ENCODE measurements at regions not wholly inside any gene's neighbourhood (a gene's known extent, or its start where the extent isn't known, plus 50 kb on each side); places are given as distances from the start of the nearest gene placed in this dataset.

DNA sequence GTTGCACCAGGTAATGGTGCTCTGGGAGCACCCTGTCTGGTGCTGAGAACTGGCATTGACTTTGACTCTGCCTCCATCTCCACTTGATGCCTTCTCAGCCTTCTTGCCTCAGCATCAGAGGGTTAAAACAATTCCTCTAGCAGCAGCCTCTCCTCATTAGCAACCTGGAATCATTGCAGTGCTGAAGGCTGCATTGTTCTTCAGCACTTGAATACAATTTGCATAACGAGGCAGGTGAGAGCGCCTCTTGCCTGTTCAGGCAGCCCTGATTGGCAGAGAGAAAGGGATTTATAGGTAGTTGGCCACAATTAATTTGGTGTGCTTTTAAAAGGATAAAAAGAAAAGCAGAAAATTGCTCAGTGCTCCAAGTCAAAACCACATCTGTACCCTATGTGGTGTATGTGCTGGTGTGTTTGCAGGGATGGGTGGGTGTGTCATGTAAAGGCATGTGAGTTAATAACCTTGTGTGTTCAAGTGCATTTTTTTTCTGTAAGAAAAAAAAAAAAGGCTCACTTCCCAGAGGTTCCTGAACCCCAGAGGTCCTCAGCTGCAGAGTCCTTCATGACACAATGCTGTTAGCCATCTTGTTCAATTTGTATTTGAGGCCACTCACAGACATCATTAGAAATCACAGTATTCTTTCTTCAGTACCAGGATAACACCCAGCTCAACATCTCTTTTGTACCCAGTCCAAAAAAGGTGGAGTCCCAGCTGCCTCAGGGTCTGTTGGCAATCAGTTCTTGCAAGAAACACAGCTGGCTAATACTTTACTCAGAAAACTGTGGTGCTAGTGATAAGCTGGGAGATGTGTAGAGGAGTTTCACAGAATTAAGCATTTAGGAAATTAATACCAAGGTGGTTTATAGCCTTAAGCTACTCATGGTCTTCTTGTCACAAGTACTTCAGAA lies 385.6 kb downstream of the GRIN2B start:
- DNase-seq (ENCODE audit: low spot score) = no peak

DNA sequence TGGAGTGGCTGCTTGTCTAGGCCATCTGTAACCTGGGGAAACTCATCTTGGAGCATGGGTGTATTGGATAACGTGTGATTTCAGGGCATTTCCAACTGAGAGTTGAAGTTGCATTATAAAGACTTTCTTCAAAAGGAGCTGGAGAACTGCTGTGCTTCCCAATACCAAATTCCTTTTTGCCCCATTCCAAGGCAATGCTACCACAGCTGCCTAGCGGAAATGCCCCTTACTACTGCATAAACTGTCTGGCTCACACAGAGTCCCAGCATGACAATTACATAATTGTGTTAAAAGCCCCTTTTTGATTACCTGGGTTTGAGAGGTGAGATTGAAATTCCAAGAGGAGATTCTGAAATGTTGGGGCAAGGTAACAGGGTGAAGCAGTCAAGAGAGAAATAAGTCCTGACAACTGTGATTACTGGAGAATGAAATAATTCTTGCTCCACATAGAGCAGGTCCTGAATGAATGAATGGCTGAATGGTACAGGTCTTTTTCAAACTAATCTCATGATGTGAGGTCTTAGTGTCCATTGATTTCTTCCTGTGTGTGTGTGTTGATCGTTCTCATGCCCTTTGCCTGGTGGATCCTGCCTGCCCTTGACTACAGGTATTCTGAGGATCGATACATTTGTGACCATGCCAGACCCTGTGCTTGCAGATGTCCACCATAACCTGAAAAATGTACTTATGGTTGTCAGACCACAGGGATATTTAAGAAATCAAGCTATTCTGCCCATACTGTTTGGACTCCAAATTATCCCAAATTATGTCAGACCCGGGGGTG lies 386.5 kb downstream of the GRIN2B start:
- DNase-seq (ENCODE audit: low spot score) = no peak

DNA sequence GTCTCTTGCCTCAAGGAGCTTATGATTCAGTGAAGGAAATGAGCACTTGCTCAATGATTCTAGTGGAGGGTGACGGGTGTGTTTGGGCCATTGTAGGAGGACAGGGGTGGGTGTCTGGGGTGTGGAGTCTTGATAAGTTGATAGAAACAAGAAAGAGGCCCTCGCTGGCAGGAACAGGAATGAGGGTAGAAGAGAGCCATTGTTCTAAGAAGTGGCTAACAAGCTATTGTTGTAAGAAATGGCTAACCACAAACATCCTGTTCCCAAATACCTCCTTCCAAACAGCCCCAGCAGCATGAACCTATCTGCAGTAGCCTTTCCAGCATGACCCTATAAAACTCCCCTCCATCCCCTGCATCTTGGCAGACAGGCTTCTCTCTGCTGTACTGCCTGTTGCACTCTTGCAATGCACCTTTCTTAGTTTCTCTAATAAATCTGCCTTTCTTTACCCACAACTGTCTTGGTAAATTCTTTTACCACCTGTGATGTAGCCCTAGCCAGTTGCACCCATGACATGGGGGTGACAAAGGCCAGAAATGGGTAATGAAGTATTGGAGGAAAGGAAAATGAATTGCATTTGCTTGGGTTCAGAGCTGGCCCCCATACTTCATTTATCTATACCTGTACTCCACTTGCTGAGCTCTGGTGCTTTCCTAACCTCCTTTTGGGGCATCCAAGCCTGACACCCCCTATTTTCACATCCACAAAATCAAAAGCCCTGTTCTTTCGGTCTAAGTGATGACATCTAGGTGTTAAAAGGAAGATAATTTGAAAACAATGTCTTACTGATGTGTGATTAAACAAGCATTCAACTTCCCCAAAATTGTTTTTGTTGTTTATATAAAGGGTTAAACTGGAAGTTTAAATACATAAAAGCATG lies 389.1 kb downstream of the GRIN2B start:
- no peak for DNase-seq (ENCODE audit: low spot score)

DNA sequence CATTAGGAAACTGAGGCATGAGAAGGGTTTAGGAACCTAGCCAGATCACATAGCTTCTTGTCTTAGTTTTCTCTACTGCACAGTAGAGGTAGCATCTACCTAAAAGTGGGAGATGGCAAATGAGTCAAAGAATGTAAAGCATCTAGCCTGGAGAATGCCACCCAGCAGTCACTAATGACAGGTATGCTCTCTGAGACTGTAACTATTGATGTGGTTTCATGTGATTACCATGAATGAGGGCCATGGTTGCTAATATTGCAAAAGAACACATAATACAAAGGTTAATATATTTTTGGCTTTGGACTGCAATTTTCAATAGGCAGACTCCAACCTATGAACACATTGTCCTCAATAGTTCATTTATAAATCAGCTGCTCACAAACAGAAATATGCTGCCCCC lies 389.9 kb downstream of the GRIN2B start:
- no peak for DNase-seq (ENCODE audit: low spot score)

DNA sequence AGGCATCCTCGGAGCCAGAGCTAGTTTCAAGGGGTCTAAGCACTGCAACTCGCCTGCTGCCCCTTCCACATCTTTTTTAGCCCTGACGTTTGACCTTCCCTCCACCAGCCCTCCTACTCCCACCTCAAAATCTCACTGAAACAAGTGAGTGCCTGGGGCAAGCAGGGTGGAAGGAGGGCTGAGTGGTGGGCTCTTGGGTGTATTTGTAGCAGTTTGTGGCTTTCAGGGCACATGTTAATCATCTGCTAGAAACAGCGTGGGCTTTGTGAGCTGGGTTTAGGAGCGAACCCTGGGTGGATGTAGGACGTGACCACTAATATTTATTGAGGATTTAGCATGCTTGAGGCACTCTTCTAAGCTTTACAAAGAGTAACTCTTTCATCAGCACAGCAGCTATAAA lies 390.3 kb downstream of the GRIN2B start:
- DNase-seq (ENCODE audit: low spot score) = no peak

DNA sequence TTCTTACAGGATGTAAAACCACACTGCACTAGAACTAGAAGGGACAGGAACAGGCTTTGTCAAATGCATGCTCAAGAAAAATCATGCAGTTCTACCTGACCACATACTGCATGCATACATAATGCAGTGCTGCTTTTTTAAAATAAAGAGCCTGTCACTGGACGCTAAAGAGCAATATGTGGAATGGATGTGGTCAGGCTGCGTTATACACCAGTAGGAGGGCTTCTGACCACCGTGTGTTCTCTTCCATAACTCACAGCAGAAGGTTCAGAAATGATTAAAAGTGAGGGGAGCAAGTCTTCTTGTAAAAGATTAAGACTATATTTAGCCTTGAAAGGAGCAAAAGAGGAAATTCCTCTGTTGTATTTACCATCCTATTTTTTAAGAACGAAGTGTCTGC lies 392.0 kb downstream of the EMP1 start:
- no peak for DNase-seq (ENCODE audit: low spot score)

DNA sequence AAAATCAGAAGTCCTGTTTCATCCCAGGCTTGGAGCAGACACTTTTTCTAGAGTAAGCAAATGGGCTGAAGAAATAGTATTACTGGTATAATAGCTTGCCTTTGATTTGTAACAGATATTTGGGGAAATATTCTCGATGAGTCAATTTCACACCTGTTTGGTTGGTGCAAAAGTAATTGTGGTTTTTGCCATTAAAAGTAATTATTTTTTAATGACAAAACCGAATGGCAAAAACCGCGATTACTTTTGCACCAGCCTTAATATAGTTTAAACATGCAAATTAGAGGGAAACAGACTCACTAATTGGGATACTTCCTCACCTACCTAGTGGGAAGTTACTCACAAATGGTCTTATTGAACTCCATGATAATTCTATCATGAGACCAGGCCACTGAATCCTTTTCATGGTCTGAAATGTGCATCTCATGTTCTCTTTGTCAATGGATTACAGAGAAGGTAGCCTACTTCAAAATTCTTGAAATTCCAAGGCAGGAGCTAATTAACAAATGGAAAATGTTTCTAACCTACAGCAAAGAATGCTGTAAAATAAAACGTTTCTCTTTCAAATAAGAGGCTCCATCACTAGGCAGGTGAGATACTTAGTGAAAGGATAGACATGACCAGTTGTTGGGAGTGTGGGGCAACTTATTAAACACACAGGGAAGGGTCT lies 391.3 kb downstream of the EMP1 start:
- no peak for DNase-seq (ENCODE audit: low spot score)

DNA sequence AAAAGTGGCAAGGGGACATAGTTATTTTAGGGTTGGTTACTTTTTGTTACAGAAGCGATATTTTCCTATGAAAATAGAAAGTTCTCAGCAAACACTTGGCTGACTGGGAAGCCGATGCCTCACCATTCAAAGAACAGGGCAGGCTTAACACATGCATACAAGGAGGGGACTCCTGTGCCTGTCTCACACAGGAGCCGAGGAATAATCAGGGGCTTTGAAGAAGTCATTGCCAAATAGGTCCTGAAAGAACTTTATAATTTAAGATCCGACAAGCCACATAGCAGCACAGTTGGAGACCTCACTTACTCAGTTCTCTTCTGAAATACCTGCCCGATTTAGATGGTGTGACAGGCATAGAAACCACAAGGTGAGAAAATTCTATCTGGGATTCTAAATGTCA lies 389.8 kb downstream of the EMP1 start:
- no peak for DNase-seq (ENCODE audit: low spot score)

DNA sequence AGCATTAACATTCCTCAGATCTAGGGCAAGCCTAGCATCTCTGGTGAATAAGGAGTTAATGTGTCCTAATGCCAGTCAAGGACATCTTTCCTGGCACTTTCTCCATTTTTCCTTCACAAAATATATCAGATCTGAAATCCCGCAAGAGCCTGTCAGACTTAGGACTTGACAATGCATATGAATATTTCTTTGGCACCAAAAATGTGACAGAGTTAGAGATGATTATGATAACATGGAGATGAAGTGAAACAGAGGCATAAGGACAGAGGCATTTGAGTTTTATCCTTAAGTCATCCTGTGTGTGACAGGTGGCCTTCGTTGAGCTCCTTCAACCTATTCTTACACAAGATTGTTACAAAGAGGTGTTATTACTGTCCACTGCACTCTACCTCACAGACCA lies 388.0 kb downstream of the EMP1 start:
- no peak for DNase-seq (ENCODE audit: low spot score)

DNA sequence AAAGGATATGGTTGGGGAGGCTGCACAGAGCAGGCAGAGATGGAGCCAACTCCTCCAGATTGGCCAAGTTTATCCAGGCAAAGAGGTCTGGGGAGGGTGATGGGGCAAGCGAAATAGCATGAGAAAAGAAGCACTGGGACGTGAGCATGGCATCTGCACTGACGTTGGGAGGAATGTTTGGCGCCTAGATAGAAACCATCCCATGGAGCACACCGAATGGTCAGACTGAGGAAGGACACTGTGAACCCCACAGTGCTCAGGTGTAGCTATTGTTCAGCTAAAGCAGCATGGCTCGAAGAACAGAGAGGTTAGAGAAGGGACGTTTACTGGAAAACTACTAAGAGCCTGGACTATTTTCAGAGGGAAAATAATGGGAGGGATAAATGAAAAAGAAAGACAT lies 387.1 kb downstream of the EMP1 start:
- no peak for DNase-seq (ENCODE audit: low spot score)

DNA sequence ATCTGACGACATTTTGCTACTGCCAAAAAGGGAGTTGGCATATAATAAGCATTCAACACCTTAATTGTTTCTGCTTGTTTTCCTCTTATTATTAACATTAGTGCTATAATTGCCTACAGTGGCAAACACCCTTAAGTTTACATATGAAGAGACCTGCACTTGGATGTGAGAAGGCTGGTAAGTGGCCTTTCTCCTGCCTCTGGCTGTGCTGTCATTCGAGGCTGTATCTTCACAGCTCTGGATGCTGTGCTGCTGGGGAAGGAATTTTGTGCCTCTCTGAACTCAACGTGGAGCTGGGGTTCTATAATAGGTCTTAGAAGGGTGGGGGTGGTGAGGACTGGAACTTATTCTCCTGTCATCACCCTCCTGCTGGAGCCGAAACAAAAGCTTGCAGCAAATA lies 385.9 kb downstream of the EMP1 start:
- no peak for DNase-seq (ENCODE audit: low spot score)

DNA sequence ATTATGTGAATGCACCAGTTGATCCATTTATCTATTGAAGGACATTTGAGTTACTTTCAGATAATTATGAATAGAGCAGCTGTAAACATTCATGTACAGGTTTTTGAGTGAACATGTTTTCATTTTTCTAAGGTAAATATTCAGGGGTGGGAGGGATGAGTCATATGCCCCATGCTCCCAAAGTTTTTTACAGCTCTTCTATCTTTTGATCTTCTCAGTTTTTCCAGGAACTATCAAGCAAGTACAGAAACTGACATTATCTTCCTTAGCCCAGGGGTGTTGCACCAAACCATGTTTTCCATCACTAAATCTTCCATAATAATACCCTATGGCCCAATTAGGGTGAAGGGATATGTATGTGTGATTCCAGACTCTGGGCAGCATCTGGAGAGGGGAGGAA lies 384.5 kb downstream of the EMP1 start:
- no peak for DNase-seq (ENCODE audit: low spot score)

DNA sequence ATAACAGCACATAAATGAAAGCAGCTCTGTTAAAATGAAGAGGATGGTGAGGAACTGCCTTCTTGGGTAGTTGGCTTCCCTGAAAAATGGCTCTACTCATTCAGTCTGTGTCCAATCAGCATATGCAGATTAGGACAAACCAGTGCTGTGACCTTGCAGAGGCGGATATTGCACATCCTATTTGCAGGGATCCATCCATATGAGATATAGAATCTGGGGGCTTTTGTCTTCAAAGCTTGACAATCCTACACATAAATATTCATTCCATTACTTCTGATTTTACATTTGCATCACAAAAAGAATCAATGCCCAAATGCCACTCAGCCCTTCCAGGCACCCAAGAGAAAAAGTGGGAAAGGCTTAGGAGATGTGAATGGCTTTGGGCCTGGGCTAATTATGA lies 383.7 kb downstream of the EMP1 start:
- no peak for DNase-seq (ENCODE audit: low spot score)

DNA sequence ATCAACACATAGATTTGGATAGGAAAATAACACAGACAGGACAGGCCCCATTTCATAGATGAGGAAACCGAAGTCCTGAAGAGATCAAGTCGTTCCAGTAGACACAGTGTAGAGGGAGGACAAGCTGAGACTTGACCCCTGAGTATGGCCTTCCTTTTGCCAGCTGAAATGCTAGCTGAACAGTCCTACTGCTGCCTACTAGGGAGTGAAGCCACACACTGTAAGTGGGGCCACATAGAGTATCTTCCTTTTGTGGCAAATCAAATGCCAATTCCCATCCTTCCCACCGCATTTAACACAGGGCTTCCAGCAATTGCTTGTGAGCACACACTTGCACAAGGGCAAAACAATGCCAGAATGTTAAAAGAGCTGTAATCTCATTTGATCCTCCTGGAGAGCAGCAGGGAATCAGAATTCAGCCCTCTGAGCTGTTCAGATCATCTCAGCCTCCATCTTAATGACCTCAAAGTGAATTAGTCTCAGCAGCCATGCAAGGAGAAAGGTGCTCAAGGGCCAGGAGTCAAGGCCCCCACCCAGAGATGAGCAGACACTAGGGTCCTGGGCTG lies 380.5 kb downstream of the EMP1 start:
- no peak for DNase-seq (ENCODE audit: low spot score)

DNA sequence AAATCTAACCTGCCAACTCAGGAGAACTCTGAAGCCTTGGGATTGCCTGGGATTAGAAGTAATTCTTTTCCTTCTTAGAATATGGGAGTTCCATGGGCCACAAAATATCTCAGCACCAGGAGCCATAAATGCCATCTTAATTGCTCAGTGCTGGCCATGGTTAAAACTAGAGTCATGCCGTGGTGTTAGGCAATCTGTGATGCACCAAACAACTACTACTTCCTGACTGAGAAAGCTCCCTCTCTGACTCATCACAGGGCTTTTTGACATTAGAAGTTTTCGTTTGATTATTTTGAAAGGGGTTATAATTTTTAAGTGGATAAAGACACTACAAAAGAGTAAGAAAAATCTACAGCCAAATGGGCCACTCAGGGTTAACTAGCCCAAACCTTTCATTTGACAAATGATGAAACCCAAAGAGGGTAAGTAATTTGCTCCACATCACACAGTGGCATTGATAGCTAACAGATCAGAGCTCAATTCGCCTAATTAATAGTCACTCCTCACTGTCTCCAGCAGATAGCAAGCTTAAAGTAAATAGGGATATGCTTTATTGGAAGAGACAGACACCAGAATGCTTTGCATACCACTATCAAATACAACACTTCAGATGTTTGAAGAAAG lies 377.3 kb downstream of the EMP1 start:
- no peak for DNase-seq (ENCODE audit: low spot score)

DNA sequence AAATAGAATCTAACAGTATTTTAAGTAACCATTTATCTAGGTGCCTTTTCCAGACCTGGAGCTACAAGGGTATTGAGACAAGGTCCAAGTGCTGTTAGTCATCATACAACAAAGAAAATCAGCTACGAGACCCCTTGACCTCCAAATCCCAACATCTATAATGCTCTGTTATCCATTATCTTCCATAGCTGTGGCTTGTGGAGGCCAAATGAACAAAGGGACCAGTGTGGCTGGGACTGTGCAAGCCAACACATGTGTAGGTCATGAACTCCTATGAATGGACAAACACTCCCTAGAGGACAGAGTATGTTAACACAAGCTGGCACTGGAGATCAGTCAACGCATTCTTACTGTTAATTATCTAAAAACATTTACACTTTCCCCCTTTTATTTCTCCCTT lies 374.5 kb downstream of the EMP1 start:
- no peak for DNase-seq (ENCODE audit: low spot score)

DNA sequence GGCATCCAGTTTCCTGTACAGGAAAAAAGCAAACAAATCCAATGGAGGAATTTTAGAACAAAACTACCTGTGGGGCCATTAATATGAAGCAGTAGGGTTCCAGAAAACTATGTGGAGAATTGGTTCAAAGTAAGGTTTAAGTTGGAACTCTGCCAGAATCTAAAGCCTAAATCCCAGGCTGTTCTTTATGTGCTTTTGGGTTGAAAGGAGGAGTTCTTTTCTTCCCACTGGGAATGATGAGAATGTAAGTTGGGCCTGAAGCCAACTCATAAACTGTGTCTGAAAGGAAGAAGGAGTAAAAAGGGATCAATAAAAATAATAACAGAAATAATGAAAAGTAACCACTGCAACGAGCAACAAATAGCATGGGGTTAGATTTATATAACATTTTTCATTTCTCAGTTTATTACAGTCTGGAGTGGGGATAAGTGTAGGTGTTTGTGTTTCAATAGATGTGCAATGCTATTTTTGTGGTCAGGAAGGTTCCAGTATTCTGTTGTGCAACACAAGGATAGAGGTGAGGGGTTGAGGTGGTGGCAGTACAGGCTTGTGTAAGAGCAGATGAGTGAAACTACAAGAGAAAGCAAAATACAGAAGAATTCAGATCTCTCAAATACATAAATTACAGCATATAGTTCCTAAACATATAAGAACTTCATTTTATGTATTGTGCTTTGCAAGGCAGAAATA lies 373.6 kb downstream of the EMP1 start:
- DNase-seq (ENCODE audit: low spot score) = no peak

DNA sequence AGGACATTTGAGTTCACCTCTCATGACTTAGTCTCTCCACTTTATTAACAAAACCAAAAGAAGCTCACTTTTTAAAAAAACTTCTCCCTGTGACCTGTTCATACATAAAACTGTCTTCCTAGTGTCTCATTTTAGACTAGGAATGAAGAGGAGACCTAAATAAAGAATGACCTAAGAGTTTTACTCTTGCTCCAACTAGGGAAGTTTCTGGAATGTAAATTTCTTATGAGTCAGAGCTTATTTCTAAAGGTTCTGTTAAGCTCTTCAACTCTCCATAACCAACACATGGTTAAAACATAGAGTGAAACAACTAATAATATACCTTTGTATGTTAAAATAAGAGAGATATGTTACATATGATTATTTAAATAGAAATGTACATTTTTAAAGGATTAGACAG lies 369.8 kb downstream of the EMP1 start:
- no peak for DNase-seq (ENCODE audit: low spot score)

DNA sequence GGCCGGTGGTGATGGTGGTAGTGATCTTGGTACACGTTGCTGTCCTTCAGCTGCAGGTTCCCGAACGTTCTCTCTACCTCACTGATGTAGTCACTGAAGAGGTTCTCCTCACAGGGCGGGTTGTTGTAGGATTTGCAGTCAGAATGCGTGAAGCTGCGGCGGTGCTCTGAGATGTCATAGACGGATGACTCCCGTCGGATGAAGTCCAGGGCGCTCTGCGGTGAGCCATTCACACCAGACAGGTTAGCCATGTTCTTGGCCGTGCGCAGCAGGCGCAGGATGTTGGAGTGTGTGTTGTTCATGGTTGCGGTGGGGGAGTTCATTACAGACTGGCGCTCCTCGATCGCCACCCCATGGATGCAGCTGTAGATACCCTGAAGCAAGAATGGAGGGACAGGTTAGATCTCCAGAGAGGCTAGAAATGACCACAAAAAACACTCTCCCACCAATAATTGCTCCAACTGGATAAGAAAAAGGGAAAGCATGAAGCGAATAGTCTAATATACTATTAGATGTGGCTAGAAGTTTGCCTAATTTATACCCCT lies 367.8 kb downstream of the EMP1 start:
- no peak for DNase-seq (ENCODE audit: low spot score)

DNA sequence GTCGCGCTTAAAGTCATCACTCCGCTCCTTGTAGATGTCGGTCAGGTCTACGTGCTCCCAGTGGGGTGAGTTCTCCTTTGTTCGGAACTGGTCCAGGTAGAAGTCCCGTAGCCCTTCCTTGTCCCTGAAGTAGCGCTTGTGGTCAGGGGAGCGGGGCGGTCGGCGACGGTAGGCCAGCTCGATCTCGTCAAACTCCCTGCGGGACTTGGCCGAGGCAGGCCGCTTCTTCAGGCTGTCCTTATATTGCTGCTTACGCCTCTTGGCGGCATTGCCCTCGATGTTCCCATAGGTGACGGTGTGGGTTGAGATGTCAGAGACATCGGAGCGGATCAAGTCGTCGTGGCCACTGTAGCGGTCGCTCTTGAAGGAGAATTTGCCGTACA lies 367.2 kb downstream of the EMP1 start:
- DNase-seq (ENCODE audit: low spot score) = no peak
